Natural killer cell (primary cell): ENCODE measurements at regions not wholly inside any gene's neighbourhood (a gene's known extent, or its start where the extent isn't known, plus 50 kb on each side); places are given as distances from the start of the nearest gene placed in this dataset.

Experiments used
- ATAC-seq, 3 donors: fragments of 150-1000 bp in 2 of 3; fragments of 200-7000 bp in 1 of 3; cut with Tn5 transposase; 1 replicate in 1 of 3; 2 replicates in 2 of 3; pipeline ENCODE4 v1.10.0; 2021; ENCODE audit warnings: mild to moderate bottlenecking in 2 of 3, moderate library complexity in 2 of 3
- DNase-seq, 2 donors: peaks; one replicate each; pipeline versions ENCODE4 v3.0.0 to v3.0.0-alpha.2; 2013 to 2021; ENCODE audit warnings: mixed read lengths in 1 of 2
- H3K27ac ChIP-seq: one replicate; pipeline ENCODE4 v1.5.1; 2013; ENCODE audit warnings: mild to moderate bottlenecking, low read length
- H3K27me3 ChIP-seq: one replicate; pipeline ENCODE4 v1.6.1; 2013; ENCODE audit warnings: low read length; ENCODE audit not compliant: control insufficient read depth, insufficient read depth
- H3K36me3 ChIP-seq: one replicate; pipeline ENCODE4 v1.6.1; 2013; ENCODE audit warnings: low read length; ENCODE audit not compliant: control insufficient read depth, insufficient read depth
- H3K4me1 ChIP-seq: one replicate; pipeline ENCODE4 v1.6.1; 2013; ENCODE audit warnings: low read length; ENCODE audit not compliant: control insufficient read depth, insufficient read depth
- H3K4me3 ChIP-seq: one replicate; pipeline ENCODE4 v1.5.1; 2013; ENCODE audit warnings: low read length
- H3K9me3 ChIP-seq: one replicate; pipeline ENCODE4 v1.6.1; 2013; ENCODE audit warnings: low read length; ENCODE audit not compliant: control insufficient read depth, insufficient read depth
- H3K27ac Mint-ChIP-seq, 2 donors: one replicate each; pipeline ENCODE4 v1.8.0; 2022; ENCODE audit warnings: mild to moderate bottlenecking in 2 of 2, mixed read lengths in 2 of 2, moderate library complexity in 1 of 2
- H3K27me3 Mint-ChIP-seq, 2 donors: one replicate each; pipeline ENCODE4 v1.8.0; 2022; ENCODE audit warnings: low read depth in 2 of 2, mixed read lengths in 2 of 2
- H3K36me3 Mint-ChIP-seq: one replicate; pipeline ENCODE4 v1.8.0; 2022; ENCODE audit warnings: mixed read lengths
- H3K4me1 Mint-ChIP-seq, 2 donors: one replicate each; pipeline ENCODE4 v1.8.0; 2022; ENCODE audit warnings: mixed read lengths in 2 of 2
- H3K4me3 Mint-ChIP-seq: one replicate; pipeline ENCODE4 v1.8.0; 2022; ENCODE audit warnings: mild to moderate bottlenecking, moderate library complexity, mixed read lengths
- H3K9me3 Mint-ChIP-seq, 2 donors: one replicate each; pipeline ENCODE4 v1.8.0; 2022; ENCODE audit warnings: mixed read lengths in 2 of 2
- CTCF ChIP-seq: fragments of 200-600 bp; IDR thresholded peaks from one replicate; pipeline ENCODE4 v1.8.0; 2022; ENCODE audit warnings: antibody characterized with exemption
- WGBS: methylation state at CpG from one replicate; pipeline ENCODE4 v1.1.7; 2013; ENCODE audit warnings: missing lambda C conversion rate; ENCODE audit not compliant: insufficient coverage; 5-methylcytosine and 5-hydroxymethylcytosine counted together
- intact Hi-C: fragments of 100-400 bp; cut with micrococcal nuclease; formaldehyde crosslinking; loops from one replicate; pipeline ENCODE4 v1.14.2; 2022

GRCh38 chr4:104750008-104750407 is 255.3 kb upstream of the CXXC4 start:
- no peak for ATAC-seq
- no CpG with 5 or more reads among the region's 2 CpGs for WGBS
- H3K36me3 ChIP-seq = no peaks in the 10 kb centered on the region

GRCh38 chr4:104751468-104751867 is 256.8 kb upstream of the CXXC4 start:
- ATAC-seq (no peak), DNase-seq (no peak)
- Histone ChIP-seq H3K4me3 (no peak overlapping the region), H3K9me3 (no peaks in the 10 kb centered on the region), H3K27me3 (no peaks in the 10 kb centered on the region), H3K27ac (no peak overlapping the region), H3K36me3 (no peaks in the 10 kb centered on the region), H3K4me1 (no peaks in the 10 kb centered on the region)
- Mint-ChIP-seq H3K36me3 (no peaks in the 10 kb centered on the region), H3K9me3 (no peaks in the 10 kb centered on the region), H3K4me3 (no peak overlapping the region), H3K27ac (no peak overlapping the region), H3K4me1 (peaks cover 10% of the 10 kb centered on the region in 2 donors), H3K27me3 (no peaks in the 10 kb centered on the region)
- WGBS = 95% methylated on average over 2 of the region's 2 CpGs
- intact Hi-C loops = no loop called here
- TF ChIP-seq CTCF = no peak

More at GRCh38 chr4:104750008-104750407, 255.3 kb upstream of the CXXC4 start:
- DNase-seq = no peak
- no peaks in the 10 kb centered on the region for H3K4me1 ChIP-seq
- H3K27ac ChIP-seq = no peak overlapping the region
- no peak overlapping the region for H3K4me3 Mint-ChIP-seq
- peaks cover 10% of the 10 kb centered on the region in 2 donors for H3K4me1 Mint-ChIP-seq
- no peaks in the 10 kb centered on the region for H3K36me3 Mint-ChIP-seq
- no peaks in the 10 kb centered on the region for H3K9me3 ChIP-seq
- intact Hi-C loops = no loop called here
- no peaks in the 10 kb centered on the region for H3K9me3 Mint-ChIP-seq
- no peak overlapping the region for H3K27ac Mint-ChIP-seq
- no peaks in the 10 kb centered on the region for H3K27me3 ChIP-seq
- no peak for TF ChIP-seq CTCF
- no peaks in the 10 kb centered on the region for H3K27me3 Mint-ChIP-seq
- no peak overlapping the region for H3K4me3 ChIP-seq

- 60% methylated on average over 1 of the region's 1 CpG for WGBS
- H3K4me3 Mint-ChIP-seq = no peak overlapping the region
Observed at GRCh38 chr4:104752337-104752736, 257.6 kb upstream of the CXXC4 start.

More at GRCh38 chr4:104752337-104752736, 257.6 kb upstream of the CXXC4 start:
- Mint-ChIP-seq H3K27ac (no peak overlapping the region), H3K9me3 (no peaks in the 10 kb centered on the region), H3K27me3 (no peaks in the 10 kb centered on the region), H3K4me1 (peaks cover 10% of the 10 kb centered on the region in 2 donors), H3K36me3 (no peaks in the 10 kb centered on the region)
- Histone ChIP-seq H3K36me3 (no peaks in the 10 kb centered on the region), H3K27me3 (no peaks in the 10 kb centered on the region), H3K27ac (no peak overlapping the region), H3K9me3 (no peaks in the 10 kb centered on the region), H3K4me3 (no peak overlapping the region), H3K4me1 (no peaks in the 10 kb centered on the region)
- DNase-seq = no peak
- intact Hi-C loops = no loop called here
- ATAC-seq = peak; percentile 18 to 52 (median 49)
- TF ChIP-seq CTCF = no peak
